DND-41 (cell line): ENCODE measurements at regions not wholly inside any gene's neighbourhood (a gene's known extent, or its start where the extent isn't known, plus 50 kb on each side); places are given as distances from the start of the nearest gene placed in this dataset.

Experiments used
- ATAC-seq: fragments of 200-7000 bp; cut with Tn5 transposase; 3 replicates; pipeline ENCODE4 v1.9.1; 2021; ENCODE audit warnings: low read depth; ENCODE audit not compliant: insufficient read depth
- DNase-seq: peaks from one replicate; pipeline ENCODE4 v3.0.0-alpha.2; 2020
- H2AFZ ChIP-seq: 2 replicates; pipeline ENCODE4 v1.6.0; 2012; ENCODE audit warnings: low read depth, low read length
- H3K27ac ChIP-seq: 2 replicates; pipeline ENCODE4 v1.5.1; 2012; ENCODE audit warnings: low read length, inconsistent platforms
- H3K27me3 ChIP-seq: fragments of 200-600 bp; sonication (generic); 2 replicates; pipeline ENCODE4 v1.6.0; 2012; ENCODE audit warnings: low read length, mild to moderate bottlenecking, inconsistent platforms; ENCODE audit not compliant: insufficient read depth, poor library complexity
- H3K36me3 ChIP-seq: 2 replicates; pipeline ENCODE4 v1.5.1; 2012; ENCODE audit warnings: low read length, inconsistent platforms; ENCODE audit not compliant: insufficient read depth
- H3K4me1 ChIP-seq: 2 replicates; pipeline ENCODE4 v1.5.1; 2012; ENCODE audit warnings: mild to moderate bottlenecking, low read length; ENCODE audit not compliant: insufficient read depth
- H3K4me2 ChIP-seq: 2 replicates; pipeline ENCODE4 v1.6.0; 2012; ENCODE audit warnings: mild to moderate bottlenecking, moderate library complexity, low read length, inconsistent platforms; ENCODE audit not compliant: insufficient read depth
- H3K4me3 ChIP-seq, 2 experiments: fragments of 200-600 bp in 1 of 2; shearing (Covaris generic) in 1 of 2; 2 replicates each; pipeline ENCODE4 v1.5.1; 2012 to 2016; ENCODE audit warnings: inconsistent platforms in 2 of 2, low read length in 2 of 2, mild to moderate bottlenecking in 2 of 2, low read depth in 1 of 2, moderate library complexity in 1 of 2
- H3K79me2 ChIP-seq: 2 replicates; pipeline ENCODE4 v1.6.0; 2012; ENCODE audit warnings: low read length, inconsistent platforms; ENCODE audit not compliant: insufficient read depth
- H3K9ac ChIP-seq: 2 replicates; pipeline ENCODE4 v1.6.0; 2012; ENCODE audit warnings: low read depth, mild to moderate bottlenecking, inconsistent platforms, low read length, moderate library complexity
- H3K9me3 ChIP-seq: 2 replicates; pipeline ENCODE4 v1.5.1; 2012; ENCODE audit warnings: low read length, moderate library complexity, mild to moderate bottlenecking, inconsistent platforms; ENCODE audit not compliant: insufficient read depth, severe bottlenecking
- H4K20me1 ChIP-seq: 2 replicates; pipeline ENCODE4 v1.6.0; 2012; ENCODE audit warnings: low read length; ENCODE audit not compliant: insufficient read depth
- CTCF ChIP-seq: IDR thresholded peaks from 2 replicates; pipeline ENCODE4 v1.5.1; 2012; ENCODE audit warnings: borderline replicate concordance, low read length, moderate library complexity, mild to moderate bottlenecking; ENCODE audit not compliant: poor library complexity, severe bottlenecking; ENCODE audit errors: extremely low read depth
- EZH2 ChIP-seq: IDR thresholded peaks from 3 replicates; pipeline ENCODE4 v1.6.1; 2012; ENCODE audit warnings: borderline replicate concordance, low read depth, mild to moderate bottlenecking, moderate library complexity, low read length, inconsistent platforms; ENCODE audit not compliant: severe bottlenecking

GRCh38 chr1:14136152-14136763 lies 436.3 kb downstream of the PRDM2 start:
- H3K4me1 ChIP-seq = no peaks in the 10 kb centered on the region
- no peaks in the 10 kb centered on the region for H3K79me2 ChIP-seq
- no peaks in the 10 kb centered on the region for H4K20me1 ChIP-seq
- H3K4me2 ChIP-seq = no peak overlapping the region
- TF ChIP-seq EZH2 = no peak
- no peak for TF ChIP-seq CTCF
- DNase-seq = no peak
- no peaks in the 10 kb centered on the region for H3K27me3 ChIP-seq
- no peak overlapping the region for H3K27ac ChIP-seq
- H2AFZ ChIP-seq = no peak overlapping the region
- no peaks in the 10 kb centered on the region for H3K36me3 ChIP-seq
- no peak for ATAC-seq
- no peak overlapping the region for H3K4me3 ChIP-seq
- H3K9me3 ChIP-seq = no peaks in the 10 kb centered on the region
- H3K9ac ChIP-seq = no peak overlapping the region

- H3K9ac ChIP-seq = no peak overlapping the region
- ATAC-seq (no peak), DNase-seq (no peak)
- H3K4me2 ChIP-seq = no peak overlapping the region
- no peak overlapping the region for H3K27ac ChIP-seq
- no peaks in the 10 kb centered on the region for H4K20me1 ChIP-seq
- H3K4me3 ChIP-seq = no peak overlapping the region
- H3K36me3 ChIP-seq = no peaks in the 10 kb centered on the region
- no peaks in the 10 kb centered on the region for H3K79me2 ChIP-seq
- TF ChIP-seq CTCF (no peak), EZH2 (no peak)
- no peaks in the 10 kb centered on the region for H3K9me3 ChIP-seq
- no peaks in the 10 kb centered on the region for H3K27me3 ChIP-seq
- no peak overlapping the region for H2AFZ ChIP-seq
- no peaks in the 10 kb centered on the region for H3K4me1 ChIP-seq
Measured at GRCh38 chr1:14136881-14137280, 436.9 kb downstream of the PRDM2 start.

GRCh38 chr1:14137411-14138134 lies 437.6 kb downstream of the PRDM2 start:
- Histone ChIP-seq H3K4me3 (no peak overlapping the region), H3K27ac (no peak overlapping the region), H3K4me1 (no peaks in the 10 kb centered on the region), H3K9ac (no peak overlapping the region), H3K9me3 (no peaks in the 10 kb centered on the region), H2AFZ (no peak overlapping the region), H3K27me3 (no peaks in the 10 kb centered on the region), H4K20me1 (no peaks in the 10 kb centered on the region), H3K4me2 (no peak overlapping the region), H3K79me2 (no peaks in the 10 kb centered on the region), H3K36me3 (no peaks in the 10 kb centered on the region)
- ATAC-seq (no peak), DNase-seq (no peak)
- no peak for TF ChIP-seq CTCF
- TF ChIP-seq EZH2 = no peak
